Ecto neural progenitor cell (in vitro differentiated cells): ENCODE measurements at regions not wholly inside any gene's neighbourhood (a gene's known extent, or its start where the extent isn't known, plus 50 kb on each side); places are given as distances from the start of the nearest gene placed in this dataset.
"Not testable (repeated sequence)": the region's sequence is repeated elsewhere in the genome, so short reads cannot be mapped to it uniquely, and the experiment has no call there.

Source experiments
- DNase-seq: peaks from one replicate; pipeline ENCODE4 v3.0.0-alpha.2; 2018; ENCODE audit warnings: low spot score

DNA sequence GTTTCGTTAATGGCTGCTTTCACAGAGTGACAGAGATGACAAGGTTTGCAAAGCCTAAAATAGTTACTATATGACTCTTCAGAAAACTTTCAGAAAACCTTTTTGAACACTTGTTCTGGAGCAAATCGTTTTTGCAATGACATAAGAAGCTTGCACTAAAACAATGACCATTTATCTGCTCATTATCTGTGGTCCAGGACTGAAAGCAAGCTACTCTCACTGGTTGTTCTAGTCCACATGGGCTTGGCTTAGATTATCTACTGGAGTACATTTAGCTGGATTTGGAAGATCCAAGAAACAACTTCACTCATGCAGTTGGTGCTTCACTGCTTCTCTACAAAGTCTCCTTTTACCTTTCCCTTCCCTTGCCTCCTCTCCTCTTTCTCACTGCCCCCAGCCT is 1836.4 kb upstream of the AGA start:
- no peak for DNase-seq

GRCh38 chr4:179285696-179286095 is 1843.5 kb upstream of the AGA start:
- DNase-seq = no peak

GRCh38 chr4:179291657-179292056 is 1849.4 kb upstream of the AGA start:
- no peak for DNase-seq

- DNase-seq = no peak
Observed at GRCh38 chr4:179292468-179292867, 1850.2 kb upstream of the AGA start.

DNA sequence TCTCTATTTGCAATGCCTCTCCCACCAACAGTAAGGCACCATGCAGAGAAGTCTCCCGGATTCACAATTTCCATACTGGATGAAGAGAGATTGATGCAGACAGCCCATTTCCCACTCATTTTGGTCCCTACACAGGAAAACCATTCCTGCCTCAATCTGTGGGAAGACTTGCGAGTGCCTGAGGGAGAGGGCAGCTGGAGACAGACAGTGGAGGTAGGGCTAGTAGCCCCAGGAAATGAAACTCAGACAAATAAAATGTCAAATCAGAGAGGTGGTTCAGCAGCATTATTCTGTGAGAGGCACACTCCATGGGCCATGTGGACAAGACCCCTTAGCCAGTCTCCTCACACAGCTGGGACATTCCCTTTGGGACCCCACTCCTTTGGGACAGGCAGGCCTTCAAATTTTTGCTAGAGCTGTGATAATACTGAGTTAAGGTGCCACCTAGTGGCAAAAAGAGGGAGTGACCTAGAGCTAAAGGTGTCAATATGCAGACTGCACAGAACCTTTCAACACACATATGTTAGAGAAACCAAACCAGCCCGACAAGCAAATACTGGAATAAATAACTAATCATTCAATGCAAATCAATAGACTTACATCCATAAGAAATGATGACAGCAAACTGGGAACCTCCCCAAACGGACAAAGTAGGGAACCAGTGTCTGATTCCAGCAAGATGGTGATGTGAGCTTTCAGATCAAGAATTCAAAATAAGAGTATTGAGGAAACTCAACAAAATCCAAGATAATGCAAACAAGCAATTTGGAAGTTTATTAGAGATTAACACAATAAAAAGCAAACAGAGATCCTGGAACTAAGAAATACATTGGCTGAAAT is 1865.3 kb upstream of the AGA start:
- peak; percentile 59 for DNase-seq

- no peak for DNase-seq
Observed at GRCh38 chr4:179313823-179314222, 1871.6 kb upstream of the AGA start.

- DNase-seq = no peak
Observed at GRCh38 chr4:179325181-179325580, 1882.9 kb upstream of the AGA start.

DNA sequence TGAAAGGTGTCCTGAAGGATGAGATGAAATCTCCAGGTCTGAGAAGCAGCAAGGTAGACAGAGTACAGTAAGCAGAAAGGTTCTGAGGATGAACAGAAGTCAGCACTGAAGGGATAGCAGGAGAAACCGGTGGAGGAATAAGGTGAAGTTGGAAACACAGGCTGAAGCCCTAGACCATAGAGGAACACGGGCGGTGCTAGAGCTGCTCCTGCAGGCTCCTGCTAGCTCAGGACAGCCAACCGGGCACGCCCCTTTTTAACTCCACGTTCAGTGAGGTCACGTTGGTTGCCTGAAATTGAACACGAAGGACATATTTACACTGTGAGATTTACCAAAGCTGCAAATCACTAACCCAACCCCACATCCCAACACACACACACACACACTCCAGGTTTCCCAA is 1886.4 kb upstream of the AGA start:
- DNase-seq = no peak

- DNase-seq = no peak
Observed at GRCh38 chr4:179331362-179331761, 1889.1 kb upstream of the AGA start.

DNA sequence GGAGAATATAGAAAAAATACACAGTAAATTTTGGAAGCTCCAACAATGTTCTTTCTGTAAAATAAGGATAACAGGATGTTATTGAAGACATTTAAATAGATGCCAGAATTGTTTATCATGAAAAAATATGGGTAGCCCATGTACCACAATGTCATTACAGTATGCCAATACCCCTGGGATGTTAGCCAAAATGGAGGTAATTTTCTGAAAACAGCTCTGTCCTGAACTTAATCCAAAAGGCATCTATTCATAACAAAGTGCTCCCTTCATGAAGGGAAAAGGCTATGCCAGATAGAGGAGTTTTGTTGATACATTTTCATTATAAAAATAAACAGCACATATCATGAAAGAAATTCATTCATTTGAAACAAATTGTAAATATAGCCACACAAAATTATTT is 1902.6 kb upstream of the AGA start:
- no peak for DNase-seq

GRCh38 chr4:179352221-179352620 is 1910.0 kb upstream of the AGA start:
- no peak for DNase-seq

- DNase-seq = no peak
Observed at GRCh38 chr4:179353786-179354185, 1911.5 kb upstream of the AGA start.

DNA sequence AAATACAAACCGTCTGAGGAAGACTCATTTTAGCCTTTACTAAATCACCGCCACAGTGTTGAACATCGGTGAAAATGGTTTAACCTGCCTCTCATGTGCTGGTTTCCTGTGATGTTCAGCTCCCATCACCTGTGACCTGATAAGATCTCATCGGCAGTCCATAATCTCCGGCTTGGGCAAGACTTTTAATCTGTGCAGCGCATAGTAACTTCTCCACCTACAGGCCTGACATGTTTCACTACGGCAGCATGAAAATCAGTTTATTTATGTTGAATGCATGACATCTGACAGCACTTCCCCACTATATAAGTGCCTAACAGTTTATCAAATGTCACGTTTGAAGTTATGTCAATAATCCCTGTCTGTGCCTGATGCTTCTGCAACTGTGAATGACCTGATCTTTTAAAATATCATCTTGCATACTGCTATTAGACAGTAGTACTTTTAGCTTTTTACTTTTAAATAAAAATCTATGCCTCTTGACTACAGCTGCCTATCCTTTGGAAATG is 1919.8 kb upstream of the AGA start:
- DNase-seq = no peak

DNA sequence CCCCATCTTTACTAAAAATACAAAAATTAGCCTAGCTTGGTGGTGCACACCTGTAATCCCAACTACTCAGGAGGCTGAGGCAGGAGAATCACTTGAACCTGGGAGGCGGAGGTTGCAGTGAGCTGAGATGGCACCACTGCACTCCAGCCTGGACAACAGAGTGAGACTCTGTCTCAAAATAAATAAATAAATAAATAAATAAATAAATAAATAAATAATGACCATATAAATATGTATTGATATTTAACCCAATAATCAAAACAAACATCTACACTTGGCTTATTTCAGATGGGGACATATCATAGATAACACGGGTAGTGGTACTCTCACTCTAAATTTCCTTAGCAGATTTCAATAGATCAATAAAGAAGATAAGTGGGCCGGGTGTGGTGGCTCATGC is 1923.7 kb upstream of the AGA start:
- not testable (repeated sequence) for DNase-seq

GRCh38 chr4:179372242-179372641 is 1930.0 kb upstream of the AGA start:
- DNase-seq = no peak

GRCh38 chr4:179372746-179373145 is 1930.5 kb upstream of the AGA start:
- no peak for DNase-seq

GRCh38 chr4:179378847-179379246 is 1936.6 kb upstream of the AGA start:
- DNase-seq = not testable (repeated sequence)

DNA sequence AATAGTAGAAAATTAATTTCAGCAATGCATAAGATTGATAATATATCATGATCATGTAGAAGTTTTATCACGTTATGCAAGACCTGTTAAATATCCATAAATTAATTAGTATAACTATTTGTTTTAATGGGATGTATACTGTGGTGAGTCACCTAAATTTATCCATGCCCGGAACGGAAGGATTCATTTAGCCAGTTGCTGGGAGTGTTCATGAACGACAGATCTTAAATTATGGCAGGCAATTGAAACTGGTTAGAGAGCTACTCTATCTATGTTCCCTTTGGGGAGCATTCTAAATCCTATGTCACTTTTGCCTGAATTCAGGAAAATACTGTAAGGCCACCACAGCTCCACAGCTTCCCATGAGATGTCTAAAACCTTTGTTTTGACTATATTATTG is 1950.5 kb upstream of the AGA start:
- DNase-seq = no peak

- no peak for DNase-seq
Observed at GRCh38 chr4:179398414-179398813, 1956.2 kb upstream of the AGA start.

DNA sequence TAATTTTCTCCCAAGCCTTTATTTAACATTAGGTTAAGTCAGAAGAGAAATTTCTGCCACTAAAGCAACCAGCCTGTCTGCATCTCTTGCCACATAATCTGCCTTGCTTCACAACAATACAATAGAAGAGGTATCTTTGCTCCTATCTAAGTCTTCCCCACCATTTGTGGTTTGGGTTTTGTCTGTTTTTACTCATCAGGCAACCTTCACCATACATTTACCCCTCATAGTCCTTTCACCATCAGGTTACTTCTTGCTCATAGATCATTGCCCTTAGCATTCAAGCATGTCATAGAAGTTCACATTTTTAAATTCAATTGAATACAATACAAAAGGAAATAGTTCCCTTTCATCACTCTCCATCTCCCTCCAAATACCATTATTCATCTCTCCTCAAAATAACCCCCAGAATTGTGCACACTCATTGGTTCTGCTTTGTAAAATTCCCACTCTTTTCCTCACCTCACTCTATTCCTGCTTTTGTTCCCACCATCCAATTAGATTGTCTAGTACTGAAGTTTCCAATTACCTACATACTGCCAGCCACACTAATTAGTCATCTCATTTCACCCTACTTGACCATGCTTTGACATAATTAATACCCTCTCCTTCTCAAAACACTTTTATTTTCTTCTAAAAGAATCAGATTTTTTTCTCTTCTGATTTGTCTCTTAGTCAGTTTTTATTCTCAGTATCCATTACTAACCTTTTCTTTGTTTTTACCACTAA is 1957.0 kb upstream of the AGA start:
- no peak for DNase-seq

GRCh38 chr4:179415037-179415846 is 1973.0 kb upstream of the AGA start:
- DNase-seq = no peak

DNA sequence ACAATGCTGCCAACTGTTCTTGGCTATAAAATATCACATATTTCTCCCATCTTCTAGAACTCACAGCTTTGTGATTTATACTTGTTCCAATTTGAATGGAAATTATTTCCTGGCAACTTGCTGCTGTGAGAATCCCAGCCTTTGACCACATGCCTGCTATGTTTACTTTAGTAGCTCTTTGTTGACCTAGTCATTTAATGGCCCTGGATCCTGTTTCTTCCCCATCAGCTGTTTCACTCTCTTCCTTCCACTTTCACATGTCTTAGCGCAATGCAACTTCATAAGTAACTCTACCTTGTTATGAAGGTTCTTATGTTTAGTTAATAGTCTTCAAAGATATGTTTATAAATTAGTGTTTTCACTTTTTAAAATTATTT is 1973.6 kb upstream of the AGA start:
- no peak for DNase-seq

DNA sequence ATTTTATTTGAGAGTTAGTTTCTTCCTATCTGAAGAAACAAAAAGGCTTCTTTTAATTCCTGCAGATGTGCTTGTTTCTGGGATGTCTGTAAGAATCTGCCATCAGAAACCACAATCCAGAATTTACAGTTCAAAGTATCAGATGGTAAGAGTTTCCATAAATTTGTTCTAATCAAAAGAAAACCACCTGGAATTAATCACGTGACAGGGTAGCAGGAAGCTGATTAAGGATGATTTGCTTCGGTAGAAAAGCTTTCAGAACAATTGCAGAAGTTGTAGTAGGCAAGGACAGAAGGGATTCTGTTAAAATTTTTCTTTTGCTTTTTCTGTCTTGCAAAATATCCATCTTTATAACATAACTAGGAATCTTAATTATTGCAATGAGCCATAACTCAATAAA is 1975.1 kb upstream of the AGA start:
- no peak for DNase-seq
